CD4-positive, alpha-beta memory T cell (primary cell): ENCODE measurements at regions not wholly inside any gene's neighbourhood (a gene's known extent, or its start where the extent isn't known, plus 50 kb on each side); places are given as distances from the start of the nearest gene placed in this dataset.
"Not testable (repeated sequence)": the region's sequence is repeated elsewhere in the genome, so short reads cannot be mapped to it uniquely, and the experiment has no call there.

ENCODE experiments used
- CTCF ChIA-PET: fragments of 350-600 bp; sonication (Branson Sonifier 250); formaldehyde crosslinking; loops from one replicate; lab custom pipeline; 2021; ENCODE audit warnings: inconsistent platforms; ENCODE audit not compliant: partially characterized antibody; lab: Charles Lee
- POLR2A ChIA-PET: fragments of 350-600 bp; sonication (Branson Sonifier 250); formaldehyde crosslinking; loops from one replicate; lab custom pipeline; 2021; ENCODE audit not compliant: partially characterized antibody; lab: Charles Lee
- DNase-seq, 5 donors: peaks; one replicate each; pipeline versions ENCODE4 v3.0.0 to v3.0.0-alpha.2; 2020 to 2022; ENCODE audit warnings: mixed read lengths in 1 of 5
- H3K27ac ChIP-seq: one replicate; pipeline ENCODE4 v1.7.0; 2013; ENCODE audit warnings: low read depth, low read length
- H3K27me3 ChIP-seq: 2 replicates; pipeline ENCODE4 v1.7.0; 2013; ENCODE audit warnings: mild to moderate bottlenecking, low read length, moderate library complexity; ENCODE audit not compliant: insufficient read depth
- H3K36me3 ChIP-seq: 2 replicates; pipeline ENCODE4 v1.7.0; 2013; ENCODE audit warnings: mild to moderate bottlenecking, low read length, moderate library complexity; ENCODE audit not compliant: insufficient read depth
- H3K4me1 ChIP-seq: 2 replicates; pipeline ENCODE4 v1.7.0; 2013; ENCODE audit warnings: mild to moderate bottlenecking, low read length, moderate library complexity; ENCODE audit not compliant: insufficient read depth
- H3K4me3 ChIP-seq, 2 donors: one replicate each; pipeline ENCODE4 v1.7.0; 2013; ENCODE audit warnings: low read length in 2 of 2, mild to moderate bottlenecking in 1 of 2
- H3K9me3 ChIP-seq, 2 donors: one replicate each; pipeline ENCODE4 v1.7.0; 2013; ENCODE audit warnings: low read length in 2 of 2, control low read depth in 1 of 2; ENCODE audit not compliant: control insufficient read depth in 1 of 2
- H3K27ac Mint-ChIP-seq, 7 donors: one replicate each; pipeline ENCODE4 v1.8.0; 2020 to 2021; ENCODE audit warnings: mixed read lengths in 7 of 7, mild to moderate bottlenecking in 6 of 7, inconsistent platforms in 3 of 7, moderate library complexity in 3 of 7
- H3K27me3 Mint-ChIP-seq, 2 donors: one replicate each; pipeline ENCODE4 v1.8.0; 2020 to 2021; ENCODE audit warnings: mixed read lengths in 2 of 2
- H3K36me3 Mint-ChIP-seq, 2 donors: one replicate each; pipeline ENCODE4 v1.8.0; 2020 to 2021; ENCODE audit warnings: mixed read lengths in 2 of 2, inconsistent platforms in 1 of 2, mild to moderate bottlenecking in 1 of 2
- H3K4me1 Mint-ChIP-seq, 4 donors: one replicate each; pipeline ENCODE4 v1.8.0; 2020 to 2021; ENCODE audit warnings: mixed read lengths in 4 of 4, mild to moderate bottlenecking in 1 of 4
- H3K4me3 Mint-ChIP-seq, 8 donors: one replicate each; pipeline ENCODE4 v1.8.0; 2020 to 2021; ENCODE audit warnings: mixed read lengths in 8 of 8, mild to moderate bottlenecking in 7 of 8, moderate library complexity in 6 of 8, inconsistent platforms in 3 of 8
- H3K9me3 Mint-ChIP-seq, 8 donors: one replicate each; pipeline ENCODE4 v1.8.0; 2020 to 2021; ENCODE audit warnings: mixed read lengths in 8 of 8, mild to moderate bottlenecking in 5 of 8, inconsistent platforms in 3 of 8, moderate library complexity in 1 of 8
- intact Hi-C: fragments of 100-400 bp; cut with micrococcal nuclease; formaldehyde crosslinking; loops from one replicate; pipeline ENCODE4 v1.15.1; 2023

GRCh38 chr4:12636191-12636590 is 847.9 kb downstream of the RAB28 start:
- Mint-ChIP-seq H3K36me3 (no peaks in the 10 kb centered on the region), H3K4me1 (peaks cover 0 to 2% (median 0%) of the 10 kb centered on the region in 4 donors), H3K4me3 (no peak overlapping the region), H3K9me3 (peaks cover 0 to 12% (median under 1%) of the 10 kb centered on the region in 8 donors), H3K27ac (no peak overlapping the region), H3K27me3 (peaks cover 4 to 6% of the 10 kb centered on the region in 2 donors)
- Histone ChIP-seq H3K4me1 (no peaks in the 10 kb centered on the region), H3K27ac (no peak overlapping the region), H3K4me3 (no peak overlapping the region), H3K27me3 (no peaks in the 10 kb centered on the region), H3K36me3 (no peaks in the 10 kb centered on the region), H3K9me3 (no peaks in the 10 kb centered on the region)
- ChIA-PET CTCF (interaction anchor here (1.3 kb wide), 1 partner anchor 33 kb away, joined by 3 read pairs; no protein-coding TSS in a partner anchor), POLR2A (no interaction called here)
- intact Hi-C loops = no loop called here
- no peak for DNase-seq

DNA sequence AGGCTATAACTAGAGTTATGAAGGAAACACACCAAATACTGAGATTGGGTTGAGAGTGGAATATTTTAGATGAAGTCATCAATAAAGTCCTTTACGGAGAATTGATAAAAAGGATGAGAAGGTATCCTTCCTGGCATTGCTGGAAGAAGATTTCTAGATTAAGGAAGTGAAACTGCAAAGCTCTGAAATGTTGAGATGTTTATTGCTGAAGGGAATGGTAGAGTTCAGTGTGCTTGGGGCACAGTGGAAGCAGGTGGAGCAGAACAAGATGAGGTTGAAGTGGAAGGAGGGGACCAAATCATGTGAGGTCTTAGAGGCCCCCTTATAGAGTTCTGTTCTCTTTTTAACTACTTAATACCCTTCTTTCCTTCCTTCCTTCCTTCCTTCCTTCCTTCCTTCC is 848.5 kb downstream of the RAB28 start:
- no peaks in the 10 kb centered on the region for H3K9me3 ChIP-seq
- no peaks in the 10 kb centered on the region for H3K36me3 ChIP-seq
- DNase-seq = no peak
- Mint-ChIP-seq H3K27me3 (peaks cover 4 to 9% of the 10 kb centered on the region in 2 donors), H3K4me1 (peaks cover 0 to 2% (median 0%) of the 10 kb centered on the region in 4 donors), H3K27ac (no peak overlapping the region), H3K9me3 (peaks cover 0 to 12% (median under 1%) of the 10 kb centered on the region in 8 donors), H3K4me3 (no peak overlapping the region), H3K36me3 (no peaks in the 10 kb centered on the region)
- H3K27ac ChIP-seq = no peak overlapping the region
- H3K4me3 ChIP-seq = no peak overlapping the region
- H3K4me1 ChIP-seq = no peaks in the 10 kb centered on the region
- H3K27me3 ChIP-seq = no peaks in the 10 kb centered on the region
- POLR2A ChIA-PET = no interaction called here
- intact Hi-C loops = no loop called here
- CTCF ChIA-PET = interaction anchor here (1.3 kb wide), 1 partner anchor 32 kb away, joined by 3 read pairs; no protein-coding TSS in a partner anchor

DNA sequence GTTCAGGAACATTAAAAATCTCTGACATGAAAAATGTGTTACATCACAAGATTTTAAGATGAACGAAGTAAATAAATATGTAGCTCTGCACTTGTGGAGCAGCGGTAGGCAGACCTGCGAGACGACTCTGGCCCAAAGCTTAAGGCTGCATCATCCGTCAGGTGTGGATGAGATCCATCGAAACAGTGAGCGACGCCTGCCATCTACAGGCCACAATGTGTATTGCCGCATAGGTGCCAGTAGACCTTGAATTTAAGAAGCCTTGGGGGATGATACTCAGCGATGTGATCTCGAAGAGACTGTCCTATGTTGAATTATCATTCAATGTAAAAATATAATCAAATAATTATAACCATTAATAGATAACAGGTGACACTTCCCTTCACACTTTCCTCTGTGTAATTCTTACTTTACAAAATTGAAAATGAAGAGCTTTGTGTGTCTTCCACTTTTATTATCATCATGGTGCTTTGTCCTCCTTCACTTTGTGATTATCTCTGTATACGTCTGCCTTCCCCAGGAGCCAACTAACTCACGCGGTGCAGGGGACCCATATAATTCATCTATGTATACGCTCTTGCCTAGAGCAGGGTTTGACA is 851.0 kb downstream of the RAB28 start:
- H3K4me3 ChIP-seq = no peak overlapping the region
- intact Hi-C loops = no loop called here
- peaks cover 0 to 12% (median under 1%) of the 10 kb centered on the region in 8 donors for H3K9me3 Mint-ChIP-seq
- H3K36me3 ChIP-seq = no peaks in the 10 kb centered on the region
- no peaks in the 10 kb centered on the region for H3K36me3 Mint-ChIP-seq
- H3K4me1 ChIP-seq = no peaks in the 10 kb centered on the region
- H3K4me3 Mint-ChIP-seq = no peak overlapping the region
- no peaks in the 10 kb centered on the region for H3K9me3 ChIP-seq
- peaks cover 4 to 9% of the 10 kb centered on the region in 2 donors for H3K27me3 Mint-ChIP-seq
- no peaks in the 10 kb centered on the region for H3K27me3 ChIP-seq
- H3K4me1 Mint-ChIP-seq = peaks cover 0 to 2% (median 0%) of the 10 kb centered on the region in 4 donors
- POLR2A ChIA-PET = no interaction called here
- H3K27ac ChIP-seq = no peak overlapping the region
- no peak overlapping the region for H3K27ac Mint-ChIP-seq
- CTCF ChIA-PET = interaction anchor here (1.1 to 2.0 kb wide), 5 partner anchors 9 to 50 kb away, joined by 3 to 10 read pairs (median 4); no protein-coding TSS in a partner anchor
- DNase-seq = peak; percentile 40 to 63 (median 44)

DNA sequence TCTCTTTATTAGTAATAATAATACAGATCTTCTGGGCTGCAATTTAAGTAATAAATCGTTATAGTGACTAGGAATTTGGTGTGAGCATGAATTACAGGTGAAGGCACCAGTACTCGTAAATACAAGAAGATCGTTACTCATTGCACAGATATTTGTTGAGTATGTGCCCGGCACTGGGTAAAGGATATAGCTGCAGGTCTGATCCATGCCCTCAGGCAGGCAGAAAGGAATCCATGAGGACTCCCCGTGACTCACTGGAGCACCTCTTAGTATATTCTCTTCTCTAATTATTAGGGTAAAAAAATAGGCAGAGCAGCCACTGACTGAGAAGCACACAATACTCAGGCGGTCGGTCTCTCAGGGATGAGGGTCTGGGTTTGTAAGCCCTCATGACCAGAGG is 868.3 kb downstream of the RAB28 start:
- intact Hi-C loops = no loop called here
- Histone ChIP-seq H3K4me3 (no peak overlapping the region), H3K27me3 (no peaks in the 10 kb centered on the region), H3K4me1 (no peaks in the 10 kb centered on the region), H3K27ac (no peak overlapping the region), H3K9me3 (no peaks in the 10 kb centered on the region), H3K36me3 (no peaks in the 10 kb centered on the region)
- Mint-ChIP-seq H3K36me3 (no peaks in the 10 kb centered on the region), H3K4me1 (no peaks in the 10 kb centered on the region), H3K27me3 (no peaks in the 10 kb centered on the region), H3K4me3 (no peak overlapping the region), H3K27ac (no peak overlapping the region), H3K9me3 (peaks cover 0 to 4% (median 0%) of the 10 kb centered on the region in 8 donors)
- ChIA-PET CTCF (no interaction called here), POLR2A (no interaction called here)
- no peak for DNase-seq

DNA sequence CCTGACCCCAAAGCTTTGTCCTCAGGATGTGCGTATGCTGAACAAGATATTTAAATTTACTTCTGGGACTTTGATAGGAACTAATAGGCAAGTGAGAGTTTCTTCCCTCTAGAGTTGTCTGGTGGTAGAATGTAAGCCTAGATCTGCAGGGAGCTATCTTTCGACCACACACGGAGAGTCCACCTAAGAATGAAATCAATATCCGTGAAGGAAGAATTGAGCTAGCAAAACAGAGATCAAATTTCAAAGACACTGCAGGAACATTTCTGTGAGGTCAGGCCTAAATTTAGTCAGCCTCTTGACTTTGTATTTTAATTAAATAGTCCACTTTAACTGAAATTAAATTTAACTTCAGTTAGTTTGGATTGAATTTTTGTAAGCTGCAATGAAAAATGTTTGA is 871.3 kb downstream of the RAB28 start:
- CTCF ChIA-PET = interaction anchor here (1.2 kb wide), 1 partner anchor 11 kb away, joined by 3 read pairs; no protein-coding TSS in a partner anchor
- H3K9me3 ChIP-seq = no peaks in the 10 kb centered on the region
- intact Hi-C loops = no loop called here
- Mint-ChIP-seq H3K36me3 (no peaks in the 10 kb centered on the region), H3K27me3 (no peaks in the 10 kb centered on the region), H3K9me3 (peaks cover 0 to 1% (median 0%) of the 10 kb centered on the region in 8 donors), H3K27ac (no peak overlapping the region), H3K4me1 (no peaks in the 10 kb centered on the region), H3K4me3 (no peak overlapping the region)
- no peak overlapping the region for H3K27ac ChIP-seq
- no peak for DNase-seq
- no peaks in the 10 kb centered on the region for H3K4me1 ChIP-seq
- no peaks in the 10 kb centered on the region for H3K36me3 ChIP-seq
- POLR2A ChIA-PET = no interaction called here
- H3K4me3 ChIP-seq = no peak overlapping the region
- H3K27me3 ChIP-seq = no peaks in the 10 kb centered on the region

DNA sequence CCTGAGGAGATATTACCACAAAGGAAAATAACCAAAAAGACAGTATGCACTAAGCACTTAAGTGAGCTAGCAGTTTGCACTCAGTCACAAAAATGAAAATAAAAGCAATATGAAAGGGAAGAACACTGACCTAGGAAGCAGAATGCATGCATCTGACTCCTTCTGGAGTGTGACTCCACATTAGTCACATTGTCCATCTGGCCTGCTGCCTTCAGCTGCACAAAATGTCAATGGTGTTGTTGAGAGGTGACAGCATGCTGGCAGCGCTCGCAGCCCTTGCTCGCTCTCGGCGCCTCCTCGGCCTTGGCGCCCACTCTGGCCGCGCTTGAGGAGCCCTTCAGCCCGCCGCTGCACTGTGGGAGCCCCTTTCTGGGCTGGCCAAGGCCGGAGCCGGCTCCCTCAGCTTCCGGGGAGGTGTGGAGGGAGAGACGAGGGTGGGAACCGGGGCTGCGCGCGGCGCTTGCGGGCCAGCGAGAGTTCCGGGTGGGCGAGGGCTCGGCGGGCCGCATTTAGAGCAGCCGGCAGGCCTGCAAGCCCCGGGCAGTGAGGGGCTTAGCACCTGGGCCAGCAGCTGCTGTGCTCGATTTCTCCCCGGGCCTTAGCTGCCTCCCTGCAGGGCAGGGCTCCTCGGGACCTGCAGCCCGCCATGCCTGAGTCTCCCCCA is 874.8 kb downstream of the RAB28 start:
- H3K4me1 Mint-ChIP-seq, H3K36me3 ChIP-seq, intact Hi-C loops, H3K27me3 Mint-ChIP-seq, H3K27me3 ChIP-seq, POLR2A ChIA-PET, H3K27ac ChIP-seq, CTCF ChIA-PET, H3K27ac Mint-ChIP-seq, H3K9me3 ChIP-seq, DNase-seq, H3K9me3 Mint-ChIP-seq, H3K36me3 Mint-ChIP-seq, H3K4me3 ChIP-seq, H3K4me3 Mint-ChIP-seq, H3K4me1 ChIP-seq: not testable (repeated sequence)

GRCh38 chr4:12595986-12596385 is 888.2 kb downstream of the RAB28 start:
- no peak for DNase-seq
- no peaks in the 10 kb centered on the region for H3K27me3 Mint-ChIP-seq
- POLR2A ChIA-PET = no interaction called here

More at GRCh38 chr4:12595986-12596385, 888.2 kb downstream of the RAB28 start:
- Histone ChIP-seq H3K4me3 (no peak overlapping the region), H3K36me3 (no peaks in the 10 kb centered on the region), H3K4me1 (no peaks in the 10 kb centered on the region), H3K27ac (no peak overlapping the region), H3K9me3 (no peaks in the 10 kb centered on the region), H3K27me3 (no peaks in the 10 kb centered on the region)
- Mint-ChIP-seq H3K27ac (no peak overlapping the region), H3K4me1 (no peaks in the 10 kb centered on the region), H3K9me3 (peaks cover 0 to 13% (median 6%) of the 10 kb centered on the region in 8 donors), H3K4me3 (no peak overlapping the region), H3K36me3 (no peaks in the 10 kb centered on the region)
- intact Hi-C loops = no loop called here
- CTCF ChIA-PET = no interaction called here
